ENCODE measurements at regions not wholly inside any gene's neighbourhood (a gene's known extent, or its start where the extent isn't known, plus 50 kb on each side); places are given as distances from the start of the nearest gene placed in this dataset.

DNA sequence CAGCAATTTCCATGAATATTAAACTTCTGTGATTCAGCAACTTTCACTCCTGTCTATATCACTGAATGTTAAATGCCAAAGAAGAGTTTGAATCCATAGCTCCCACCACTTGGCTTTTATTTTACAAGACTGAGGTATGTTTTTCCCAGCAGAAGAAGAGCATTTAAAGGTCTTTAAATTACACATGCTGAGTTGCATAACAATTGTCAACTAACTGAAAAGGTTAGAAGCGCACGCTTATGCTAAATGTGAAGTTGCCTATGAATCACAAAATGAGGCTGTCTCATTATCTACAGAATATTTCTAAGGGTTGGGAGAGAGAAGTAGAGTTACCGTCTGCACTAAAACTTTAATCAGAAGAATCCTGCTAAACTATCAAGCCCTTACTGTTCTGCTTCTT lies 1086.3 kb downstream of the FAM181B start:
- TF ChIP-seq, protein P1, sequence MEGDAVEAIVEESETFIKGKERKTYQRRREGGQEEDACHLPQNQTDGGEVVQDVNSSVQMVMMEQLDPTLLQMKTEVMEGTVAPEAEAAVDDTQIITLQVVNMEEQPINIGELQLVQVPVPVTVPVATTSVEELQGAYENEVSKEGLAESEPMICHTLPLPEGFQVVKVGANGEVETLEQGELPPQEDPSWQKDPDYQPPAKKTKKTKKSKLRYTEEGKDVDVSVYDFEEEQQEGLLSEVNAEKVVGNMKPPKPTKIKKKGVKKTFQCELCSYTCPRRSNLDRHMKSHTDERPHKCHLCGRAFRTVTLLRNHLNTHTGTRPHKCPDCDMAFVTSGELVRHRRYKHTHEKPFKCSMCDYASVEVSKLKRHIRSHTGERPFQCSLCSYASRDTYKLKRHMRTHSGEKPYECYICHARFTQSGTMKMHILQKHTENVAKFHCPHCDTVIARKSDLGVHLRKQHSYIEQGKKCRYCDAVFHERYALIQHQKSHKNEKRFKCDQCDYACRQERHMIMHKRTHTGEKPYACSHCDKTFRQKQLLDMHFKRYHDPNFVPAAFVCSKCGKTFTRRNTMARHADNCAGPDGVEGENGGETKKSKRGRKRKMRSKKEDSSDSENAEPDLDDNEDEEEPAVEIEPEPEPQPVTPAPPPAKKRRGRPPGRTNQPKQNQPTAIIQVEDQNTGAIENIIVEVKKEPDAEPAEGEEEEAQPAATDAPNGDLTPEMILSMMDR (IDR thresholded peaks at IDR 0.05 in 4 of 5, conservative IDR thresholded peaks at IDR 0.05 in 1 of 5): no peak
- TF ChIP-seq POLR2A (IDR thresholded peaks at IDR 0.05): no peak
- Histone ChIP-seq H3K9me3 (no peaks in the 10 kb centered on the region), H3K27ac (no peak overlapping the region), H3K36me3 (no peaks in the 10 kb centered on the region), H3K4me3 (no peak overlapping the region), H3K4me1 (no peaks in the 10 kb centered on the region), H3K27me3 (no peaks in the 10 kb centered on the region)
- ATAC-seq (no peak), DNase-seq (no peak)
- in situ Hi-C loops (cut with MboI; ENCODE audit: low sequenced_read_pairs in 4 of 4) (loop anchor here in 1 of 4 donors (25.0 kb wide), 1 partner anchor 1040 kb away; no protein-coding TSS in a partner anchor), intact Hi-C loops (cut with DNase I; ENCODE audit: low total_unique reads) (no loop called here)

DNA sequence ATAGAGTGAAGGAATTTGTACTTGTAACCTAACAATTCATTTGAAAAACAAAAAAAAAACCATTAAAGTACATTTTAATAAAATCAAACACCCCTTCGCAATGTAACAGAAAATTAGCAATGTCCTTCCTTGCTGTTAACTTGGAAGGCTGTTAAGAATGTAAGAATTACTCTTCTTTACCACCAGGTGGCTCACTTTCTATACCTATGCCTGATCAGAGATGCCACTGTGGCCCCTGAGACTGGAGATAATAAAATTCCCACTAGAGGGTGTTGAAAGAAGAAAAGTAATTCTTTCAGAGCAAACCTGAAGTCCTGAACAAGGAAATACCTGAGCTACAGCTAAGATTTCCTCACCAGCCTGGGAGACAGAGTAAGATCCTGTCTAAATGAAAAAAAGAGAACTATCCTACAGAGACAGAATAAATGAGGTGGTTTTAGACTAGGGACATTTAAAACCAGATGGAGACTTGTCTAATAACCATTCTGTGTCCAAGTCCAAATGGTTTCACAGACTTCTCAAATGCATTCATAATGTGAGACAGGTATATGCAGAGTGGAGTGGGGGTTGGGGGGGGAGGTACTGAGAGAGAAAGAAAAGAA lies 1089.3 kb downstream of the FAM181B start:
- Histone ChIP-seq H3K27ac (no peak overlapping the region), H3K4me1 (no peaks in the 10 kb centered on the region), H3K4me3 (no peak overlapping the region), H3K36me3 (no peaks in the 10 kb centered on the region), H3K27me3 (no peaks in the 10 kb centered on the region), H3K9me3 (no peaks in the 10 kb centered on the region)
- DNase-seq (no peak), ATAC-seq (no peak)
- TF ChIP-seq, protein P1 (IDR thresholded peaks at IDR 0.05 in 4 of 5, conservative IDR thresholded peaks at IDR 0.05 in 1 of 5): peak in 1 of 5 experiments; percentile 35
- no peak for TF ChIP-seq POLR2A (IDR thresholded peaks at IDR 0.05)
- intact Hi-C loops (cut with DNase I; ENCODE audit: low total_unique reads) (no loop called here), in situ Hi-C loops (cut with MboI; ENCODE audit: low sequenced_read_pairs in 4 of 4) (loop anchor here in 1 of 4 donors (25.0 kb wide), 1 partner anchor 1043 kb away; no protein-coding TSS in a partner anchor)

DNA sequence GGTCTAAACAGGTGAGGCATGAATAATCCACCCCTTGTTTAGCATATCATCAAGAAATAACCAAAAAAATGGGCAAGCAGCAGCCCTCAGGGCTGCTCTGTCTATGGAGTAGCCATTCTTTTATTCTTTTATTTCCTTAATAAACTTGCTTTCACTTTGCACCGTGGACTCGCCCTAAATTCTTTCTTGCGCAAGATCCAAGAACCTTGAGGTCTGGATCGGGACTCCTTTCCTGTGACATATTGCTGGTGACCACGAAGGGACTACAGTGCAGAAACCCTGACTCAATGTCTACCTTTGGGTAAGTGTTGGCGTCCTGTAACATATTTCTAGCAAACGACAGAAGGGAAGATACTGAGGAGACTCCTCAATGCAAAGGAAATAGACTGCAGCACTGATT lies 1099.2 kb downstream of the FAM181B start:
- intact Hi-C loops (cut with DNase I; ENCODE audit: low total_unique reads) (no loop called here), in situ Hi-C loops (cut with MboI; ENCODE audit: low sequenced_read_pairs in 4 of 4) (loop anchor here in 1 of 4 donors (25.0 kb wide), 1 partner anchor 1053 kb away; no protein-coding TSS in a partner anchor)
- TF ChIP-seq POLR2A (IDR thresholded peaks at IDR 0.05): no peak
- TF ChIP-seq, protein P1 (IDR thresholded peaks at IDR 0.05 in 4 of 5, conservative IDR thresholded peaks at IDR 0.05 in 1 of 5): no peak
- ATAC-seq: no peak
- no peaks in the 10 kb centered on the region for H3K27me3 ChIP-seq
- no peak overlapping the region for H3K4me3 ChIP-seq
- DNase-seq: no peak
- no peaks in the 10 kb centered on the region for H3K9me3 ChIP-seq
- H3K4me1 ChIP-seq: no peaks in the 10 kb centered on the region
- no peaks in the 10 kb centered on the region for H3K36me3 ChIP-seq
- no peak overlapping the region for H3K27ac ChIP-seq

DNA sequence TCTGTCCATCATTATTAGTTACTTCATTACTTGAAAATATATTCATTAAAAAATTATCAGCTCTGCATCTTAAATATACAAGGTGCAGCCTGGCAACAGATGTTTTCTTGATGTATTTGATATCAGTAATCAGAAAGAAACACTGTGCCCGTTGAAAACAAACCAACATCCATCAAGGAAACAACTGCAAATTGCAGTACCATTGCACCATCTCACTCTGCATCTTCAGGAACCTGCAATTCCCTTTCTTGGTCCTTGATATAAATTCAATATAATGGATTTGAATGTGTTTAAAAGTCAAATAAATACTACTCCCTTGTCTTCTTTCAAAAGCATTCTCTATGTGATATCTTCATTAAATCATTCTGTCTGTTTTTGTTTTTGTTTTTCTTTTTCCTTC lies 1131.2 kb downstream of the FAM181B start:
- in situ Hi-C loops (cut with MboI; ENCODE audit: low sequenced_read_pairs in 4 of 4) (no loop called here), intact Hi-C loops (cut with DNase I; ENCODE audit: low total_unique reads) (no loop called here)
- H3K27me3 ChIP-seq: no peaks in the 10 kb centered on the region
- no peak for DNase-seq
- H3K4me3 ChIP-seq: no peak overlapping the region
- no peak overlapping the region for H3K27ac ChIP-seq
- H3K36me3 ChIP-seq: no peaks in the 10 kb centered on the region
- no peak for ATAC-seq
- TF ChIP-seq, protein P1 (IDR thresholded peaks at IDR 0.05 in 4 of 5, conservative IDR thresholded peaks at IDR 0.05 in 1 of 5): no peak
- no peak for TF ChIP-seq POLR2A (IDR thresholded peaks at IDR 0.05)
- no peaks in the 10 kb centered on the region for H3K4me1 ChIP-seq
- no peaks in the 10 kb centered on the region for H3K9me3 ChIP-seq

DNA sequence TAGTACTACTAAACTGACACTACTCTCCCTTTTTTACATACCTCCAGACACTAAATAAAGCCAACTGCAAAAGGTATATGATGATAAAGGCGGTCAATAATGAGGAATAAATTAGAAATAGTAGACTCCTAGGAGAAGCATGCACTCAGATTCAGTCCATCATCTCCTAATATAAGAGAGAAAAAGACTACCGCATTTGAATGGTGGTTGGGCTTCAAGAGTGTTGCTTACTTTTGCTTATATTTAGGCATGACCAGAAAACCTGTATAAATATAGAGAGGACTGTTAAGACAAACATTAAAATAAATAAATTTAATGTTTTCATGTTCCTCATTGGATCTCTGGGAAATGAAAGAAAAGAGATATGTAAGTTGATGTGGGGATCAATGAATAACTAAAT lies 1137.0 kb downstream of the FAM181B start:
- no peaks in the 10 kb centered on the region for H3K4me1 ChIP-seq
- TF ChIP-seq, protein P1 (IDR thresholded peaks at IDR 0.05 in 4 of 5, conservative IDR thresholded peaks at IDR 0.05 in 1 of 5): no peak
- no peak for TF ChIP-seq POLR2A (IDR thresholded peaks at IDR 0.05)
- no peaks in the 10 kb centered on the region for H3K36me3 ChIP-seq
- no peak overlapping the region for H3K27ac ChIP-seq
- H3K4me3 ChIP-seq: no peak overlapping the region
- in situ Hi-C loops (cut with MboI; ENCODE audit: low sequenced_read_pairs in 4 of 4) (no loop called here), intact Hi-C loops (cut with DNase I; ENCODE audit: low total_unique reads) (no loop called here)
- no peaks in the 10 kb centered on the region for H3K9me3 ChIP-seq
- no peak for ATAC-seq
- DNase-seq: no peak
- no peaks in the 10 kb centered on the region for H3K27me3 ChIP-seq

All from gastrocnemius medialis (tissue), 4 donors.